Dedifferentiated amniotic fluid mesenchymal stem cell (primary cell): ENCODE measurements at regions not wholly inside any gene's neighbourhood (a gene's known extent, or its start where the extent isn't known, plus 50 kb on each side); places are given as distances from the start of the nearest gene placed in this dataset.
"Not testable (repeated sequence)": the region's sequence is repeated elsewhere in the genome, so short reads cannot be mapped to it uniquely, and the experiment has no call there.

ENCODE experiments used
- DNase-seq: peaks from one replicate; pipeline ENCODE4 v3.0.0-alpha.2; 2016; ENCODE audit errors: extremely low spot score

GRCh38 chr2:142757111-142757510, 120.4 kb upstream of the KYNU start:
- DNase-seq, result no peak

GRCh38 chr2:142756430-142756829, 121.0 kb upstream of the KYNU start:
- no peak for DNase-seq

GRCh38 chr2:142755191-142755590, 122.3 kb upstream of the KYNU start:
- DNase-seq, result no peak

- DNase-seq, result no peak
Measured at GRCh38 chr2:142754182-142754581, 123.3 kb upstream of the KYNU start.

GRCh38 chr2:142750858-142751257, 126.6 kb upstream of the KYNU start:
- no peak for DNase-seq

GRCh38 chr2:142748559-142749099, 128.8 kb upstream of the KYNU start:
- DNase-seq, result no peak

GRCh38 chr2:142745691-142746090, 131.8 kb upstream of the KYNU start:
- no peak for DNase-seq

- no peak for DNase-seq
Measured at GRCh38 chr2:142742371-142743214, 134.9 kb upstream of the KYNU start.

GRCh38 chr2:142741764-142742269, 135.6 kb upstream of the KYNU start:
- DNase-seq, result no peak

GRCh38 chr2:142734770-142735169, 142.7 kb upstream of the KYNU start:
- no peak for DNase-seq

- no peak for DNase-seq
Measured at GRCh38 chr2:142734231-142734630, 143.2 kb upstream of the KYNU start.

- DNase-seq, result not testable (repeated sequence)
Measured at GRCh38 chr2:142729814-142730213, 147.7 kb upstream of the KYNU start.

GRCh38 chr2:142727821-142728478, 149.5 kb upstream of the KYNU start:
- DNase-seq, result not testable (repeated sequence)

GRCh38 chr2:142725386-142725785, 152.1 kb upstream of the KYNU start:
- DNase-seq, result no peak

GRCh38 chr2:142724713-142725349, 152.6 kb upstream of the KYNU start:
- no peak for DNase-seq

- no peak for DNase-seq
Measured at GRCh38 chr2:142724186-142724585, 153.3 kb upstream of the KYNU start.

- no peak for DNase-seq
Measured at GRCh38 chr2:142723236-142723635, 154.2 kb upstream of the KYNU start.

GRCh38 chr2:142722569-142722968, 154.9 kb upstream of the KYNU start:
- DNase-seq, result no peak

GRCh38 chr2:142722086-142722485, 155.4 kb upstream of the KYNU start:
- no peak for DNase-seq

GRCh38 chr2:142721015-142721414, 156.4 kb upstream of the KYNU start:
- DNase-seq, result no peak

- DNase-seq, result no peak
Measured at GRCh38 chr2:142718576-142719155, 158.8 kb upstream of the KYNU start.
